Omental fat pad (tissue), 3 donors: ENCODE measurements at regions not wholly inside any gene's neighbourhood (a gene's known extent, or its start where the extent isn't known, plus 50 kb on each side); places are given as distances from the start of the nearest gene placed in this dataset.
"Not testable (repeated sequence)": the region's sequence is repeated elsewhere in the genome, so short reads cannot be mapped to it uniquely, and the experiment has no call there.

Experiments used
- ATAC-seq: fragments of 150-250 bp; one replicate; pipeline ENCODE4 v1.9.1; 2016; ENCODE audit warnings: mild to moderate bottlenecking, moderate library complexity; ENCODE audit not compliant: low FRiP score
- DNase-seq: peaks from one replicate; pipeline ENCODE4 v3.0.0-alpha.2; 2019; ENCODE audit warnings: low spot score
- TF ChIP-seq, protein P1 (sequence below), 3 donors: fragments of 450-650 bp; IDR thresholded peaks; one replicate each; pipeline ENCODE4 v1.5.1; 2016 to 2017; ENCODE audit warnings: antibody characterized with exemption in 3 of 3, mild to moderate bottlenecking in 3 of 3, moderate library complexity in 2 of 3

DNA sequence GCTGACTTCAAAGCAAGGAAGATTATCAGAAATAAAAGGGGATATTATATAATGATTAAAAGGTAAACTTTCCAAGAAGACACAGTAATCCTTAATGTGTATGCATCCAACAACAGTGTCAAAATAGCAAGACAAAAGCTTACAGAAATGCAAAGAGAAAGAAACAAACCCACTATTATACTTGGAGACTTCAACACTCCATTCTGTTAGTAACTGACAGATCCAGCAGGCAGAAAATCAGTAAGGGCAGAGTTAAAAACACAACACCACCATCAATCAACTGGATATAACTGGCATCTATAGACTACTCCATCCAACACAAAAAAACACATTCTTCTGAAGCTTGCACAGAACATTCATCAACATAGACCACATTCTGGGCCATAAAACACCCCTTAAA, 103.8 kb downstream of the OR13A1 start:
- DNase-seq (no peak), ATAC-seq (no peak)
- TF ChIP-seq, protein P1, sequence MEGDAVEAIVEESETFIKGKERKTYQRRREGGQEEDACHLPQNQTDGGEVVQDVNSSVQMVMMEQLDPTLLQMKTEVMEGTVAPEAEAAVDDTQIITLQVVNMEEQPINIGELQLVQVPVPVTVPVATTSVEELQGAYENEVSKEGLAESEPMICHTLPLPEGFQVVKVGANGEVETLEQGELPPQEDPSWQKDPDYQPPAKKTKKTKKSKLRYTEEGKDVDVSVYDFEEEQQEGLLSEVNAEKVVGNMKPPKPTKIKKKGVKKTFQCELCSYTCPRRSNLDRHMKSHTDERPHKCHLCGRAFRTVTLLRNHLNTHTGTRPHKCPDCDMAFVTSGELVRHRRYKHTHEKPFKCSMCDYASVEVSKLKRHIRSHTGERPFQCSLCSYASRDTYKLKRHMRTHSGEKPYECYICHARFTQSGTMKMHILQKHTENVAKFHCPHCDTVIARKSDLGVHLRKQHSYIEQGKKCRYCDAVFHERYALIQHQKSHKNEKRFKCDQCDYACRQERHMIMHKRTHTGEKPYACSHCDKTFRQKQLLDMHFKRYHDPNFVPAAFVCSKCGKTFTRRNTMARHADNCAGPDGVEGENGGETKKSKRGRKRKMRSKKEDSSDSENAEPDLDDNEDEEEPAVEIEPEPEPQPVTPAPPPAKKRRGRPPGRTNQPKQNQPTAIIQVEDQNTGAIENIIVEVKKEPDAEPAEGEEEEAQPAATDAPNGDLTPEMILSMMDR (IDR thresholded peaks at IDR 0.05) = no peak

DNA sequence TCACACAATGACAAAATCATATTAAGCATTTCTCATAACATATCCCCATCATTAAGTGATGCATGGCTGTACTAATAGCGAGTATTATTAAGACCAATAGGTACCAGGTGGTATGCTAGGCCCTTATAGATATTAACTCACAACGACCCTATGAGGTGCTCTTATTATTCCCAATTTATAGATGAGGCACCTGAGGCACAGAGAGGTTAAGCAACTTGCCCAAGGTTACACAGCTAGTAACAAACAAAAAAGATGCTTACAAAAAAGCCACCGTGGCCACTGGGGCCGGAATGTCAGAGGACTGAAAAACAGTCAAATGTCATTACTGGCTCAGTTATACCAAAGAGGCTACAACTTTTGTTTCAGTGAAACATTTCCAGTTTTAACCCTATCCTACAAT, 96.0 kb downstream of the OR13A1 start:
- ATAC-seq (no peak), DNase-seq (no peak)

DNA sequence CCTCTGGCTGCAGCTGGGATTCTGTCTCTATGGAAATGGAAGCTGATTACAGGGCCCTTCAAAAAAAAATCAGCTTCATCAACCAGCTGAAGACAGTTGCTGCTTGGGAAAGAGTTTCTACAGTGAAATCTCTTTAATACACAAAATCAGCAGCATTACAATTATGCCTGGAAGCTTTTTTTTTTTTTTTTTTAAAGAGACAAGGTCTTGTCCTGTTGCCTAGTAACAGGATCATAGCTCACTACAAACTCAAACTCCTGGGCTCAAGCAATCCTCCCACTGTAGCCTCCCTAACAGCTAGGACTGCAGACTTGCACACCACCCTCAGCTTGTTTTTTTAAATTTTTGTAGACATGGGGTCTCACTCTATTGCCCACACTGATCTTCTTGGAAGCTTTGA, 94.5 kb downstream of the OR13A1 start:
- TF ChIP-seq, protein P1 (IDR thresholded peaks at IDR 0.05) = no peak
- ATAC-seq = no peak
- DNase-seq = no peak

More for the DNA sequence above, 96.0 kb downstream of the OR13A1 start:
- TF ChIP-seq, protein P1 (IDR thresholded peaks at IDR 0.05) = no peak

DNA sequence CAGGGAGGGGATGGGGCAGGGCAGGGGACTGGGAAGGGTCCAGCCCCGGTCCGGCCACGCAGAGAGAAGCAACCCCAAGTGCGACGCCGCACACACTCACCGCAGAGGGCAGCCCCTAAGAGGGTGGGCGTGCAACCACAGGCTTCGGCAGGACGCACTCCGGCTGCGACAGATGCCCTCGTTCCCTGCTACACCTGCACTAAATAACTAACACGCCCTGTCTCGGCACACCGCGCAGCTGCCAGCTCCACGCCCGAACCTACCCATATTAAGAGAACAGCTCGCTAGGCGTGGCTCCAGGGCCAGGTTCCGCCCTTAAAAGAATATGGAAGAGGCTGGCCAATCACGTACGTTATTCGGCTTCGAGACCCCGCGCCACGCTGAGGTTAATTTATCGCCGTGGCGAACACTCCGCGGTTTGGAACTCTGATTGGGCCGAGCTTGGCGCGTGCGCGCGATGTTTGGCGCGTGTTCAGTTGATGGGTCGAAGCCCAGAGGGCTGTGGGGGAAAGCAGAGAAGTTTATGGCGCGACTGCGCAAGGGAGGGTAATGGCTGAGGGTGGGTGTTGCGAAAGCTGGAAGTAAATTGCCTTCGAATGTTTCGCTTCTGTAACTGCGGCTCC, 91.1 kb downstream of the OR13A1 start:
- ATAC-seq = no peak
- DNase-seq = no peak
- TF ChIP-seq, protein P1 (IDR thresholded peaks at IDR 0.05) = no peak

DNA sequence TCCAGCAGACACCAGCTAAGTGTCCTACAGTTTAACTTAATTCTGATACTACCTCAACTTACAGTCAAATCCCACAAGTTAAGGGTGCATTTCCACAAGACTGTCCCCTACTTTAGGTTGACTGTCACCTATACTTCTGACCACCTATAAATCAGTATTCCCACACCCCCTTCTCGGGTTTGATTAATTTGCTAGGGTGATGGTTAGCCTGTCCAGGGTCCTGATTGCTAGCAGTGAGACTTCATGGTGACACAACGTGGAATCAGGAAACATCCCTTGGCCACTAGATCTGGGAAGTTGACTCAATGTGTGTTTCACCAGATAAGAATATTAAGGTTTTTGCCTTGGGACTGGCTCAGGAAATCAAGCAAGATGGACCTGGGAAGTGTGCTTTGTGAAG, 88.4 kb downstream of the OR13A1 start:
- ATAC-seq = no peak
- no peak for DNase-seq
- TF ChIP-seq, protein P1 (IDR thresholded peaks at IDR 0.05) = no peak

DNA sequence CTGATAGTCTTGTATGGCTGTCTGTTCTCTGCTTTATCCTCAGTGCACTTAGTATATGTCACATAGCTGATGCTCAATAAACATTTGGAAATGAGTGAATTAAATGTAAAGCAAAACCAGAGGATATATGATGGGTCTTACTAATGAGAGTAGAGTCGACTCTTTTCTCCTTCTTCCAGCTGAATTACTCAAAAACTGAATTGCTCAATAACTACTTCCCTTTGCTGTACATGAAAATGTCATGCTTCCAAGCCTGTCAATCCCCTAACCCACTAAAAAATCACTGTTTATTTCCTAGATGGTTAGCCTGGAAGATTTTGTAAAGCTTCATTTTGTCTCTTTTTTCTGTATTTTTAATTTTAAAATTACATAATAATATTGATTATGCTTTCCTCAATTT, 88.0 kb downstream of the OR13A1 start:
- TF ChIP-seq, protein P1 (IDR thresholded peaks at IDR 0.05) = no peak
- ATAC-seq (no peak), DNase-seq (no peak)

DNA sequence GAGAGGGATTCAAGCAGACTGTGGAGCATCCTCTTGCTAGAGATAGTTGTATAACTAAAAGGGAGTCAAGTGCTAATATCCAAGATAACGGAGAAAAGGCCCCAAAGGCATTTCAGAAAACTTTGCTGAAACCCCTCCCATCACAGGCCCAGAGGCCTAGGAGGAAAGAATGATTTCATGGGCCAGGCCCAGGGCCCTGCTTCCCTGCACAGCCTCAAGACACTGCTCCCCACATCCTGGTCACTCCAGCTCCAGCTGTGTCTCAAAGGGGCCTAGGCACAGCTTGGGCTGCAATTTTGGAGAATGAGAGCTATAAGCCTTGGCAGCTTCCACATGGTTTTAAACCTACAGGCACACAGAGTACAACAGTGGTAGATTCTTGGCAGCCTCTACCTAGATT, 85.6 kb downstream of the OR13A1 start:
- ATAC-seq = no peak
- TF ChIP-seq, protein P1 (IDR thresholded peaks at IDR 0.05) = no peak
- DNase-seq = no peak

DNA sequence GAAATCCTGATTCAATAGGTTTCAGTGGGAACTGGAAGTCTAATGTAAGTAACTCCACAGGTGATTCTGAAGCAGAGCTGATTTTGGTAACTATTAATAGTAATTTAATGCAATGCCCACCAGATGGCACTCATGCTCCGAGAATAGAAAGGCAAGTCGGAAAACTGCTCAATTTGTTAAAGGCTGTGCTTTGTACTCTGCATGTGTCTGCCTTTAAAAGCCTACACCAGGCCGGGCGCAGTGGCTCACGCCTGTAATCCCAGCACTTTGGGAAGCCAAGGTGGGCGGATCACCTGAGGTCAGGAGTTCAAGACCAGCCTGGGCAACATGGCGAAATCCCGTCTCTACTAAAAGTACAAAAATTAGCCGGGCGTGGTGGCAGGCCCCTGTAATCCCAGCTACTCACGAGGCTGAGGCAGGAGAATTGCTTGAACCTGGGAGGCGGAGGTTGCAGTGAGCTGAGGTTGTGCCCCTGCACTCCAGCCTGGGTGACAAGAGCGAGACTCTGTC, 80.1 kb downstream of the OR13A1 start:
- not testable (repeated sequence) for DNase-seq
- ATAC-seq = peak; percentile 59
